ENCODE measurements at regions not wholly inside any gene's neighbourhood (a gene's known extent, or its start where the extent isn't known, plus 50 kb on each side); places are given as distances from the start of the nearest gene placed in this dataset.

GRCh38 chr3:181363231-181363630, 348.5 kb upstream of the SOX2 start:
- Histone ChIP-seq H3K9me3 (no peaks in the 10 kb centered on the region), H3K4me1 (peaks cover 0 to 6% (median 0%) of the 10 kb centered on the region in 4 donors), H3K27me3 (no peaks in the 10 kb centered on the region), H3K36me3 (no peaks in the 10 kb centered on the region), H3K27ac (no peak overlapping the region), H3K4me3 (no peak overlapping the region)
- 12 to 33% methylated on average over 1 of the region's 1 CpG for WGBS, 2 donors
- intact Hi-C loops (cut with DNase I): no loop called here
- no peak for DNase-seq
- TF ChIP-seq EP300 (IDR thresholded peaks at IDR 0.05) (no peak), CTCF (IDR thresholded peaks at IDR 0.05) (no peak), POLR2A (IDR thresholded peaks at IDR 0.05) (no peak)

GRCh38 chr3:181362378-181362777, 349.3 kb upstream of the SOX2 start:
- Histone ChIP-seq H3K36me3 (no peaks in the 10 kb centered on the region), H3K27ac (no peak overlapping the region), H3K9me3 (no peaks in the 10 kb centered on the region), H3K4me1 (peaks cover 0 to 6% (median 0%) of the 10 kb centered on the region in 4 donors), H3K4me3 (no peak overlapping the region), H3K27me3 (no peaks in the 10 kb centered on the region)
- intact Hi-C loops (cut with DNase I): no loop called here
- TF ChIP-seq POLR2AphosphoS5 (IDR thresholded peaks at IDR 0.05) (no peak), CTCF (IDR thresholded peaks at IDR 0.05) (no peak), EP300 (IDR thresholded peaks at IDR 0.05) (no peak), POLR2A (IDR thresholded peaks at IDR 0.05) (no peak)
- no peak for DNase-seq

- TF ChIP-seq EP300 (IDR thresholded peaks at IDR 0.05): no peak
- TF ChIP-seq POLR2AphosphoS5 (IDR thresholded peaks at IDR 0.05): no peak
- no peak for TF ChIP-seq CTCF (IDR thresholded peaks at IDR 0.05)
- no peak for TF ChIP-seq POLR2A (IDR thresholded peaks at IDR 0.05)
- no peak for DNase-seq
- WGBS, 2 donors: 66 to 73% methylated on average over 3 of the region's 3 CpGs
- no peak overlapping the region for H3K4me3 ChIP-seq
- H3K27me3 ChIP-seq: no peaks in the 10 kb centered on the region
- H3K9me3 ChIP-seq: no peaks in the 10 kb centered on the region
- intact Hi-C loops (cut with DNase I): no loop called here
- peaks cover 0 to 6% (median 0%) of the 10 kb centered on the region in 4 donors for H3K4me1 ChIP-seq
- H3K36me3 ChIP-seq: no peaks in the 10 kb centered on the region
- H3K27ac ChIP-seq: no peak overlapping the region
Observed at GRCh38 chr3:181358562-181358961, 353.2 kb upstream of the SOX2 start.

GRCh38 chr3:181358060-181358459, 353.7 kb upstream of the SOX2 start:
- no peak for DNase-seq
- no peak overlapping the region for H3K27ac ChIP-seq
- 10 to 57% methylated on average over 1 of the region's 1 CpG for WGBS, 2 donors
- H3K4me3 ChIP-seq: no peak overlapping the region
- H3K9me3 ChIP-seq: no peaks in the 10 kb centered on the region
- intact Hi-C loops (cut with DNase I): no loop called here
- peaks cover 0 to 6% (median 0%) of the 10 kb centered on the region in 4 donors for H3K4me1 ChIP-seq
- TF ChIP-seq EP300 (IDR thresholded peaks at IDR 0.05) (no peak), POLR2AphosphoS5 (IDR thresholded peaks at IDR 0.05) (no peak), POLR2A (IDR thresholded peaks at IDR 0.05) (no peak), CTCF (IDR thresholded peaks at IDR 0.05) (no peak)
- no peaks in the 10 kb centered on the region for H3K27me3 ChIP-seq
- H3K36me3 ChIP-seq: no peaks in the 10 kb centered on the region

- H3K9me3 ChIP-seq: no peaks in the 10 kb centered on the region
- no peak for TF ChIP-seq EP300 (IDR thresholded peaks at IDR 0.05)
- no peak for TF ChIP-seq POLR2A (IDR thresholded peaks at IDR 0.05)
- no peak for TF ChIP-seq POLR2AphosphoS5 (IDR thresholded peaks at IDR 0.05)
- no peak overlapping the region for H3K4me3 ChIP-seq
- no peaks in the 10 kb centered on the region for H3K4me1 ChIP-seq
- no peak overlapping the region for H3K27ac ChIP-seq
- intact Hi-C loops (cut with DNase I): no loop called here
- DNase-seq: no peak
- no peaks in the 10 kb centered on the region for H3K36me3 ChIP-seq
- no peaks in the 10 kb centered on the region for H3K27me3 ChIP-seq
Observed at GRCh38 chr3:181354140-181354539, 357.6 kb upstream of the SOX2 start.
